K562 (cell line): ENCODE measurements at regions not wholly inside any gene's neighbourhood (a gene's known extent, or its start where the extent isn't known, plus 50 kb on each side); places are given as distances from the start of the nearest gene placed in this dataset.

ENCODE experiments used
- ATAC-seq: fragments of 200-7000 bp; cut with Tn5 transposase; 3 replicates; pipeline ENCODE4 v1.9.1; 2020; ENCODE audit warnings: moderate library complexity
- BruUV-seq: library from RNA; stranded (reverse); fragments of 400-500 nt; replicated peaks from 2 replicates; lab custom pipeline; 2021; lab: Mats Ljungman, UMichigan
- CTCF ChIA-PET: fragments of 300-600 bp; formaldehyde crosslinking; extraction: SDS; loops from one replicate; lab custom pipeline; 2021; ENCODE audit warnings: low intra/inter-chr PET ratio; lab: Yijun Ruan, JAX
- POLR2A ChIA-PET: fragments of 300-600, 350-650 bp; sonication (Branson Sonifier 250); formaldehyde crosslinking; extraction: SDS; loops from one replicate; lab custom pipeline; 2021; ENCODE audit warnings: antibody characterized with exemption, inconsistent platforms; lab: Yijun Ruan, JAX
- DNase-seq, 4 experiments: peaks; one replicate each; pipeline versions ENCODE4 v3.0.0 to v3.0.0-alpha.2; 2011 to 2018; ENCODE audit warnings: low spot score in 3 of 4, mixed read lengths in 3 of 4; ENCODE audit errors: extremely low read depth in 1 of 4
- FAIRE-seq: peaks from 2 replicates; lab custom pipeline; 2011; peaks lifted over from hg19 to GRCh38; lab: Jason Lieb, UNC
- H2AFZ ChIP-seq: 2 replicates; pipeline ENCODE4 v1.6.0; 2011; ENCODE audit warnings: low read depth, low read length, control low read depth, inconsistent platforms
- H3K27ac ChIP-seq: fragments of 200-600 bp; 3 replicates; pipeline ENCODE4 v1.8.0; 2011; ENCODE audit warnings: low read depth, mild to moderate bottlenecking, control low read depth, inconsistent platforms, low read length, moderate library complexity, mixed read lengths; ENCODE audit errors: extremely low read depth
- H3K27me3 ChIP-seq, 2 experiments: fragments of 300-600 bp in 1 of 2; 2 replicates in 1 of 2; 3 replicates in 1 of 2; pipeline versions ENCODE4 v1.6.0 to v1.8.0; 2011; ENCODE audit warnings: inconsistent platforms in 2 of 2, low read length in 2 of 2, mild to moderate bottlenecking in 1 of 2, mixed read lengths in 1 of 2, moderate library complexity in 1 of 2; ENCODE audit not compliant: control insufficient read depth in 2 of 2, insufficient read depth in 2 of 2
- H3K36me3 ChIP-seq: fragments of 300-600 bp; 3 replicates; pipeline ENCODE4 v1.8.0; 2011; ENCODE audit warnings: mild to moderate bottlenecking, low read length, inconsistent platforms; ENCODE audit not compliant: control insufficient read depth, insufficient read depth
- H3K4me1 ChIP-seq, 2 experiments: fragments of 200-600 bp in 1 of 2; replicated peaks in 1 of 2; 2 replicates in 1 of 2; 3 replicates in 1 of 2; pipeline versions ENCODE4 v1.5.1 to v1.8.0; 2011; ENCODE audit warnings: inconsistent platforms in 2 of 2, low read length in 2 of 2, mild to moderate bottlenecking in 1 of 2, mixed read lengths in 1 of 2, moderate library complexity in 1 of 2; ENCODE audit not compliant: control insufficient read depth in 2 of 2, insufficient read depth in 2 of 2
- H3K4me2 ChIP-seq: 2 replicates; pipeline ENCODE4 v1.6.1; 2011; ENCODE audit warnings: low read length, control low read depth, inconsistent platforms, mixed read lengths; ENCODE audit not compliant: insufficient read depth
- H3K4me3 ChIP-seq: fragments of 200-600 bp; sonication (generic), shearing (Covaris generic); 2 replicates; pipeline ENCODE4 v1.5.1; 2016; ENCODE audit warnings: control low read depth, inconsistent platforms
- H3K79me2 ChIP-seq: fragments of 200-600 bp; 3 replicates; pipeline ENCODE4 v1.8.0; 2011; ENCODE audit warnings: low read length, inconsistent platforms; ENCODE audit not compliant: control insufficient read depth, insufficient read depth
- H3K9ac ChIP-seq, 2 experiments: 2 replicates each; pipeline versions ENCODE4 v1.6.0 to v1.6.1; 2011; ENCODE audit warnings: low read depth in 2 of 2, low read length in 2 of 2, control low read depth in 1 of 2, inconsistent platforms in 1 of 2, mild to moderate bottlenecking in 1 of 2, mixed read lengths in 1 of 2; ENCODE audit not compliant: insufficient read depth in 1 of 2
- H3K9me1 ChIP-seq: one replicate; pipeline ENCODE4 v1.6.0; 2011; ENCODE audit warnings: inconsistent platforms, mild to moderate bottlenecking, low read length, moderate library complexity; ENCODE audit not compliant: control insufficient read depth, insufficient read depth
- H3K9me3 ChIP-seq: replicated peaks from 2 replicates; pipeline ENCODE4 v1.5.1; 2011; ENCODE audit warnings: low read depth, low read length, inconsistent platforms; ENCODE audit not compliant: control insufficient read depth, insufficient read depth
- H4K20me1 ChIP-seq: replicated peaks from 2 replicates; pipeline ENCODE4 v1.6.1; 2011; ENCODE audit warnings: low read length, inconsistent platforms, mixed read lengths; ENCODE audit not compliant: control insufficient read depth, insufficient read depth
- DIDO1 ChIP-seq: fragments of 450-650 bp; IDR thresholded peaks from 2 replicates; pipeline ENCODE4 v1.6.1; 2016; ENCODE audit warnings: low read depth, missing biosample characterization, missing genetic modification characterization
- MTA1 ChIP-seq: fragments of 450-650 bp; IDR thresholded peaks from 2 replicates; pipeline ENCODE4 v1.6.1; 2017; ENCODE audit warnings: borderline replicate concordance
- NFE2 ChIP-seq: IDR thresholded peaks from 2 replicates; pipeline ENCODE4 v1.6.1; 2014; ENCODE audit warnings: antibody characterized with exemption, low read depth
- PATZ1 ChIP-seq: fragments of 250-450 bp; sonication (Bioruptor Pico); IDR thresholded peaks from 2 replicates; pipeline ENCODE4 v1.5.0; 2020; ENCODE audit warnings: mild to moderate bottlenecking, borderline replicate concordance
- RBM22 ChIP-seq: fragments of 200-400 bp; formaldehyde crosslinking; IDR thresholded peaks from 2 replicates; pipeline ENCODE4 v1.6.1; 2018; ENCODE audit warnings: low read length, low read depth; ENCODE audit not compliant: poor library complexity, severe bottlenecking
- RFX5 ChIP-seq: IDR thresholded peaks from 2 replicates; pipeline ENCODE4 v1.6.1; 2011; ENCODE audit warnings: low read depth, mild to moderate bottlenecking, improper control_type of control experiment, low read length
- TFAM ChIP-seq: fragments of 250-450 bp; sonication (Bioruptor Pico); conservative IDR thresholded peaks from 2 replicates; pipeline ENCODE4 v1.5.0; 2021; ENCODE audit warnings: mild to moderate bottlenecking, moderate library complexity
- ZFP1 ChIP-seq: fragments of 450-650 bp; formaldehyde crosslinking; IDR thresholded peaks from 2 replicates; pipeline ENCODE4 v1.4.0; 2020; ENCODE audit warnings: mild to moderate bottlenecking, mixed read lengths
- ZNF3 ChIP-seq: fragments of 250-450 bp; sonication (Bioruptor Pico); IDR thresholded peaks from 2 replicates; pipeline ENCODE4 v1.5.0; 2021; ENCODE audit warnings: mild to moderate bottlenecking, moderate library complexity
- WGBS: fragments of 100-300 bp; shearing (Covaris generic); methylation state at CpG from one replicate; pipeline ENCODE4 v1.1.6; 2016; ENCODE audit warnings: low coverage, mixed read lengths; ENCODE audit not compliant: insufficient coverage; ENCODE audit errors: missing lambda C conversion rate; 5-methylcytosine and 5-hydroxymethylcytosine counted together
- in situ Hi-C: fragments of 300-500 bp; cut with MboI; formaldehyde crosslinking; loops from 4 replicates; pipeline ENCODE4 v1.15.0; 2018; ENCODE audit warnings: inconsistent platforms, mixed read lengths
- intact Hi-C: fragments of 100-400 bp; cut with micrococcal nuclease; formaldehyde crosslinking; loops from 2 replicates; pipeline ENCODE4 v1.14.2; 2022
- TF ChIP-seq, protein P1 (sequence below), 2 experiments: fragments of 450-650 bp in 1 of 2; sonication (generic) in 1 of 2; formaldehyde crosslinking in 1 of 2; IDR thresholded peaks in 1 of 2; conservative IDR thresholded peaks in 1 of 2; 2 replicates each; pipeline versions ENCODE4 v1.6.1 to v1.8.1; 2016 to 2023; ENCODE audit warnings: mild to moderate bottlenecking in 2 of 2, moderate library complexity in 2 of 2, inconsistent platforms in 1 of 2, missing genetic modification reagents in 1 of 2

- no peaks in the 10 kb centered on the region for H3K4me1 ChIP-seq
- in situ Hi-C loops (no loop called here), intact Hi-C loops (no loop called here)
- no peaks in the 10 kb centered on the region for H3K9me1 ChIP-seq
- no peak overlapping the region for H3K9ac ChIP-seq
- no peak overlapping the region for H2AFZ ChIP-seq
- 0% methylated on average over 3 of the region's 3 CpGs for WGBS
- no peaks in the 10 kb centered on the region for H3K9me3 ChIP-seq
- no peak overlapping the region for H3K27ac ChIP-seq
- no peak overlapping the region for H3K4me3 ChIP-seq
- TF ChIP-seq NFE2 (no peak), MTA1 (no peak), TFAM (CRISPR knock-in tag) (no peak), DIDO1 (tag) (no peak), PATZ1 (CRISPR knock-in tag) (no peak), RBM22 (no peak), ZNF3 (CRISPR knock-in tag) (no peak), RFX5 (no peak), ZFP1 (CRISPR knock-in tag) (no peak)
- TF ChIP-seq, protein P1, sequence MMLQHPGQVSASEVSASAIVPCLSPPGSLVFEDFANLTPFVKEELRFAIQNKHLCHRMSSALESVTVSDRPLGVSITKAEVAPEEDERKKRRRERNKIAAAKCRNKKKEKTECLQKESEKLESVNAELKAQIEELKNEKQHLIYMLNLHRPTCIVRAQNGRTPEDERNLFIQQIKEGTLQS (IDR thresholded peaks at IDR 0.05), result no peak
- TF ChIP-seq, protein P1 (CRISPR knock-in tag; conservative IDR thresholded peaks at IDR 0.05), result no peak
- DNase-seq, result no peak
- POLR2A ChIA-PET, result interaction anchor here (0.5 kb wide), 1 partner anchor 21 kb away, joined by 3 read pairs; no protein-coding TSS in a partner anchor
- H3K79me2 ChIP-seq, result no peaks in the 10 kb centered on the region
- CTCF ChIA-PET, result no interaction called here
- no TSS peak for BruUV-seq
- no peaks in the 10 kb centered on the region for H3K27me3 ChIP-seq
- ATAC-seq, result no peak
- no peaks in the 10 kb centered on the region for H3K36me3 ChIP-seq
- H3K4me2 ChIP-seq, result no peak overlapping the region
- FAIRE-seq, result no peak
- no peaks in the 10 kb centered on the region for H4K20me1 ChIP-seq
These were observed 657.3 kb downstream of the VGLL3 start for GRCh38 chr3:86333636-86334035.
